Activated CD4-positive, CD25-positive, alpha-beta regulatory T cell (primary cell): ENCODE measurements at regions not wholly inside any gene's neighbourhood (a gene's known extent, or its start where the extent isn't known, plus 50 kb on each side); places are given as distances from the start of the nearest gene placed in this dataset.
"Not testable (repeated sequence)": the region's sequence is repeated elsewhere in the genome, so short reads cannot be mapped to it uniquely, and the experiment has no call there.

Experiments
- DNase-seq, 4 experiments: peaks; one replicate each; lab custom pipeline; 2025; lab: John Stamatoyannopoulos, UW

DNA sequence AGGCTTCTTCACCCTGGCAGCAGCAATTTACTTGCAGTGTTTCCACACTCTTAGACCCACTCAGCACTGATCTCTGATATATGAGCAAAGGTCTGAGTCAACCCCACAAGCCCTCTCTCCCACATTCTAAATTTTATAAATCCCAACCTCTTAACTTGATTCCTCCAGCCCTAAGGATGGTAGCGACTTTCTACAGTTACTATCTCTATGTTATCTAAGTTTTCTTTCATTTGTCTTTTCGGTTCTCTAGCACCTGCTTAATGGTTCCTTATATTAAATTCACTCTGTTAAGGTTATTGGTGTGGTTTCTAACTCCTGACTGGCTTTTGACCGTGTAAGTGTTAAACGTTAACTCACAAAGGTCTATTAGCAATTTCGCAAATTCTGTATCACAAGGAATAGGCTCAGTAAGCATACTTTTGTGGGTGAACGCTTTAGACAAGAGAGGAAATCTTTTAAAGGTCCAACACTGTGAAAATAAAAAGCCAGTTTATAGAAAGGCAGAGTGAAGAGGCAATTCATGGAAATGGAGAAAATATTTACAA lies 99.3 kb downstream of the DLEU7 start:
- no peak for DNase-seq

DNA sequence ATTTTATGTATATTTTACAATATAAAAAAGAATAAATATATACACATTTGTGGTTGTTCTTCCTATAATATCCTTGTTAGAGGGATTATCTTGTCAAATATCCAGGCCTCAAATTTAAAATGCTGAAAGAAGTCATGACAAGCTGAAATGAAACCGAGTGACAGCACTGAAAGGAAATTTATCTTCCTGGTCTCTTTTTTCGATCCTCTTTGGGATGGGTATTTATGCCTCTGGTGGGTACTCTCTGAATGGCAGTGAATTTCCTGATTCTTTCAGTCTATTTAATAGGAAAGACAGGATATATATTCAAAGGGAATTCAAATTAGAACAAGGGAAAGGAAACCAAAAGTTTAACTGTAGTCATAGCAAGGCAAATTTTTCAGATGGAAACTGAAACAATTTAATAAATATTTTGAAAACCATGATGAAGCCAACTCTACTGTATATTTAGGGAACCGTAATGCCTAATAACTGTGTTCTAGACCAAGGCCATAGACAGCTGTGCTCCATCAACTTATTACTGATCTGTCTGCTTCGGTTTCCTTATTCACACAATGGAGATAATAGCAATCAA lies 97.9 kb downstream of the DLEU7 start:
- DNase-seq, result no peak

DNA sequence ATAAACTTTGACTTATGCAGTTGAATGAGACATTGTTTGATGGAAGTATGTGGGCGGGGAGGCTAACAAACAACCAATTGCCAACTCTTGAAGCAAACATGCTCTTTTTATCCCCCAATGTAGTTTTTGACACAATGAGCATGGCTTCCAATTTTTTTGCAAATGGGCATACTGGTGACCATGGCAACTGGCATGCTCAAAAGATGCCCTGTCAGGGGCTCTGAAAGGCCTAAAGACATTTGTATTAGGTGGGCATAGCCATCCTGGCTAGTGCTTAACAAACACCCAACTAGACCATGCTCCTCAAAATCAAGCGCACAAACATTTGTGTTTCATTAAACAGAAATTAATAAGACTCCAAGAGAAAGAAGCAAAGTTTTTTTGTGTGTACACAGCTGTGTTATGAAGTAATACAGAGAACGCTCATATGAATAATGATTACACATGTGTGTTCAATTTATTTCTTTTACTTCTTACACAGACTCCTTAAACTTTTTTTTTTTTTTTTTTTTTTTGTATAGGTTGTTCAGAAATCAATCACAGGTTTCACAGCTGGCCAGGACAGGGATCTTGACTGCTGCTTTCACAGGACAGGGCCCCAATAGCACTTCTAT lies 95.6 kb downstream of the DLEU7 start:
- DNase-seq, result no peak

DNA sequence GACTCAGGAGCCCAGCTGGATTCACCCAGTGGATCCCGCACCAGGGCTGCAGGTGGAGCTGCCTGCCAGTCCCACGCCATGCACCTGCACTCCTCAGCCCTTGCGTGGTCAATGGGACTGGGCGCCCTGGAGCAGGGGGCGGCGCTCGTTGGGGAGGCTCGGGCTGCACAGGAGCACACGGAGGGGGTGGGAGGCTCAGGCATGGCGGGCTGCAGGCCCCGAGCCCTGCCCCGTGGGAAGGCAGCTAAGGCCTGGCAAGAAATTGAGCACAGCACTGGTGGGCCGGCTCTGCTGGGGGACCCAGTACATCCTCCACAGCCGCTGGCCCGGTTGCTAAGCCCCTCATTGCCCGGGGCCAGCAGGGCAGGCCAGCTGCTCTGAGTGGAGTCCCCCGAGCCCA lies 90.3 kb downstream of the DLEU7 start:
- DNase-seq, result not testable (repeated sequence)

DNA sequence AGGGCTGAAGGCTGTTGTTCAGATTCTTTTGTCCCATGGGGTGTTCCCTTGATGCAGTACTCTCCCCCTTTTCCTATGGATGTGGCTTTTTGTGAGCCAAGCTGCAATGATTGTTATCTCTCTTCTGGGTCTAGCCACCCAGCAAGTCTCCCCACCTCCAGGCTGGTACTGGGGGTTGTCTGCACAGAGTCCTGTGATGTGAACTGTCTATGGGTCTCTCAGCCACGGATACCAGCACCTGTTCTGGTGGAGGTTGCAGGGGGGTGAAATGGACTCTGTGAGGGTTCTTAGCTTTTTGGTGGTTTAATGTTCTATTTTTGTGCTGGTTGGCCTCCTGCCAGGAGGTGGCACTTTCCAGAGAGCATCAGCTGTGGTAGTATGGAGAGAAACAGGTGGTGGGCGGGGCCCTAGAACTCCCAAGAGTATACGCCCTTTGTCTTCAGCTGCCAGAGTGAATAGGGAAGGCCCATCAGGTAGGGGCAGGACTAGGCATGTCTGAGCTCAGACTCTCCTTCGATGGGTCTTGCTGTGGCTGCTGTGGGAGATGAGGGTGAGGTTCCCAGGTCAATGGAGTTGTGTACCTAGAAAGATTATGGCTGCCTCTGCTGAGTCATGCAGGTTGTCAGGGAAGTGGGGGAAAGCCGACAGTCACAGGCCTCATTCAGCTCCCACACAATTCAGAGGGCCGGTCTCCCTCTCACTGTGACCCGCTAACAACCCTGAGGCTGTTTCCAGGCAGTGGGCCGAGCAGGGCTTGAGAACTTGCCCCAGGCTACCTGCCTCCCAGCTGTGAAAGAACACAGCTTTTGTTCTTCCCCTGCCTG lies 87.4 kb downstream of the DLEU7 start:
- not testable (repeated sequence) for DNase-seq

DNA sequence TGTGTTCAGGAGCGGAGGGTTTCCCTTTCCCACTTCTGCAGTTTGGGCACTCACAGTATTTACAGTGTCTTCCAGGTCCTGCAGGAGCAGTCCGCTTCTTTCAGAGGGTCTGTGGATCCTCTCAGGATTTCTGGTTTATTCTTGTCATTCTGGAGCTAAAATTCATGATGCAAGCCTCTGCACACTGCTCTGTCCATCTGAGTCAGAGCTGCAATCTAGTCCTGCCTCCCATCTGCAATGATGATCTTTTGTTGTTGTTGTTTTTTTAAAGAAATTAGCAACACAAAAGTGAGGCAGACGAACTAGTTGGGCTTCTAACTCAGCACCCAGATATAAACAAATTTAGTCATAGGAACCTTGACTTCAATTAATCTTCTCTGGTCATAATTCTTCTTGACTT lies 86.5 kb downstream of the DLEU7 start:
- no peak for DNase-seq

DNA sequence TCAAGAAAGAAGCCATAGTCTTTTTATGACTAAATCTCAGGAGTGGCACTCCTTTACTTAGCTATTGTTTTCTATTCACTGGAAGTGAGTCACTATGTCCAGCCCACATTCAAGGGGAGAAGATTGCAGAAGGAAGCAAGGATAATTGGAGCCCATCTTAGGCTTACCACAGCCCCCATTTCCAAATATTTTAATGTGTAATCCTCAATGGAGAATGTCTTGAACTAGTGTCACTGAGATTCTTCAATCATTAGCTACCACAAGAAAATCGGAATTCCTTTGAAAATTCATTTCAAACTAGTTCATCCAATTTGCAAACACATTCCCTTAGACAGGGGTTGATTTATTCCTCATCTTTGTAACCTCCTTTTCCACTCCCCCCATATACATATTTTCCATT lies 84.7 kb downstream of the DLEU7 start:
- DNase-seq, result no peak

DNA sequence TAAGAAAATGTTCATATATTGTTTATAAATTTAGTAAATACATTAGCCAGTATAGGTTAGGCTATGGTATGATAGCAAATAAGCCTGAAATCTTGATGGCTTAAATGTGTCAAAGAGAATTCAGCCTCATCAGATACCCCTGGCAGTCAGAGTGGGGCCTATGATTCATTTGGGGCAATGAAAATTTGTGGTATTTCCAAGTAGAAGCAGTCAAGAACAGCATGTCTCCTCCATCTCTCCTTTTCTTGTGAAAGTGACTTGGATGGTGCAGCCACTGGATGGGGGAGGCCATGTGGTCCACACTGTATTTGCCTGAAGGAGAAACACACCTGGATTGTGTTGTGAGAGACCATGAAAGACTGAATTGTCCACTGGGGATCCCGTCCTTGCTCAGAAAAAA lies 82.7 kb downstream of the DLEU7 start:
- DNase-seq, result no peak

DNA sequence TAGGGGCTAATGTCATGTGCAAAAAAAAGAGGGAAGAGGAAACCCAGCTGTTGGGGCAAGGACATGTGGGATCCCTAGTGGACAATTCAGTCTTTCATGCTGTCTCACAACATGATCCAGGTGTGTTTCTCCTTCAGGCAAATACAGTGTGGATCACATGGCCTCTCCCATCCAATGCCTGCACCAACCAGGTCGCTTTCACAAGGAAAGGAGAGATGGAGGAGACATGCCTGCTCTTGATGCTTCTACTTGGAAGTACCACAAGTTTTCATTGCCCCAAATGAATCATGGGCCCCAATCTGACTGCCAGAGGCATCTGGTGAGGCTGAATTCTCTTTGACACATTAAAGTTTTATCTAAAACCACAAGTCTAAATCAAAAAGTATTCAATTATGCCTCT lies 82.1 kb downstream of the DLEU7 start:
- no peak for DNase-seq

DNA sequence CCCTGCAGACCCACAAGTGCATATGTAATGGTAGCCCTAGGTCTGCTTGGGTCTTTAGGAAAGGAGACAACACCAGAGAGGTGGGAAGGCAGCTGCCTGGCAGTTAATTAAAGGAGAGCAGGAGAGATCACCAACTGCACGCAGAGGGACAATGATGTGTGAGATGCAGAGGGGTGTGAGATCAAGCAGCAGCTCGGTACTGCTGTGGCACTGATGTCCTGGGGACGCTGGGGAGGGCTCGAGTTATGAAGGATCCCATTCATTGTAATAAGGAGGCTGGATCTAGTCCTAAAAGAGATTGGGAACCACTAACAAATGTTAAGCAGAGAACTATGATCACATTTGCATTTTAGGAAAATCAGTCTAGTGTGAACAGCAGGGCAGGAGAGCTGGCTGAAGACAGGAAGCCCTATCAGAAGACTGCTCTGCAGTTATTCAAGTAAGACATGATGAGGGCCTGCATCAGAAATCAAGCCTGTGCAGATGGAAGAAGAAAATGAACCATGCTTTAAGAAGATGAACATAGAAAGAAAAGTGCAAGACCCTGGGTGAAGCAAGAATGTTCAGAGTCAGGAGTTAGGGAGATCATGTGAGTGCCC lies 80.4 kb downstream of the DLEU7 start:
- no peak for DNase-seq

DNA sequence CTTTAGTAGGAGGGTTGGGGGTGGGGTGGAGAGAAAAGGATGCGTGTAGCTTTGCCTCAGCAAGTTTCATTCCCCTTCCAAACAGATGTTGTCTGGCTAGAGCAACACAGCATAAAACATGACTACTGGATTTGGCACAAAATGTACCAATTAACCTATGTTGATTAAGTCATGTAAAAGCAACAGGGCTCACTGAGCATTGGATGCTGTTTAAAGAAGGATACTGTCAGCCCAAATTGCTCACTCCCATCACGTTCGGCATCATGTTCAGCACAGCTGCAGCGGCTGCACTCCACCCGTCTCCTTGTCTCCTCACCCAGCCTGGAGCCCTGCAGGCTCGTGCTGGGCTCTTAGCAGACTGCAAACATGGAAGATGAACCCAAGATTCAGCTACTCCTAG lies 77.5 kb downstream of the DLEU7 start:
- DNase-seq, result no peak

DNA sequence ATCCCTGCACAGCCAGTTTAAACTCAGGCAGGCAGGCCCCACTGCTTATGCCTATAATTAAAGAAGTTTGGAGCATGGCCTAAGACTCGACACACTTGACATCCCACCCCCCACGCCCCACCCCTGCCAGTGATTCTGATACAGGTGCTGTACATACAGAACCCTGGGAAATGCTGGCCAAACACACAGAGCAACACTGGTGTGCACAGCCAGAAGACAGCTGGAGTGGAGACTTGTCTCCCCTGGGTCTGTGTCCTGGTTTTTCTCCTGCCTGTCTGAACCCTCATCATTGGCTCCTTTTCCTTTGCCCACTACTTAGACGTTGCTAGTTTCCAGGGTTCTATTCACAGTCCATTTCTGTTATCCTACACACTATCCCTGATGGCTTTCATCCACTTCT lies 76.8 kb downstream of the DLEU7 start:
- no peak for DNase-seq

DNA sequence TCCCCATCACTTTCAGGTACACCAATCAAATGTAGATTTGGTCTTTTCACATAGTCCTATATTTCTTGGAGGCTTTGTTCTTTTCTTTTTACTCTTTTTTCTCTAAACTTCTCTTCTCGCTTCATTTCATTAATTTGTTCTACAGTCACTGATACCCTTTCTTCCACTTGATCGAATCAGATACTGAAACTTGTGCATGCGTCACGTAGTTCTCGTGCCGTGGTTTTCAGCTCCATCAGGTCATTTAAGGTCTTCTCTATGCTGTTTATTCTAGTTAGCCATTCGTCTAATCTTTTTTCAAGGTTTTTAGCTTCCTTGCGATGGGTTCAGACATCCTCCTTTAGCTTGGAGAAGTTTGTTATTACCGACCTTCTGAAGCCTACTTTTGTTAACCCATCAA lies 70.6 kb downstream of the DLEU7 start:
- DNase-seq, result not testable (repeated sequence)
